IMR-90 (cell line): ENCODE measurements at regions not wholly inside any gene's neighbourhood (a gene's known extent, or its start where the extent isn't known, plus 50 kb on each side); places are given as distances from the start of the nearest gene placed in this dataset.

ENCODE experiments used
- ATAC-seq: fragments of 200-7000 bp; cut with Tn5 transposase; 2 replicates; pipeline ENCODE4 v1.9.1; 2020; ENCODE audit warnings: low read depth, mild to moderate bottlenecking, moderate library complexity
- BruUV-seq: library from RNA; stranded (reverse); fragments of 400-500 nt; replicated peaks from 2 replicates; lab custom pipeline; 2021; lab: Mats Ljungman, UMichigan
- CTCF ChIA-PET: fragments of 300-600 bp; formaldehyde crosslinking; extraction: SDS; loops from one replicate; lab custom pipeline; 2021; ENCODE audit warnings: antibody characterized with exemption; lab: Yijun Ruan, JAX
- POLR2A ChIA-PET: fragments of 300-600 bp; sonication (Branson Sonifier 250); formaldehyde crosslinking; loops from one replicate; lab custom pipeline; 2022; ENCODE audit warnings: antibody characterized with exemption; ENCODE audit not compliant: unreplicated experiment; lab: Charles Lee
- DNase-seq: peaks from one replicate; pipeline ENCODE4 v3.0.0; 2013
- H2AFZ ChIP-seq: replicated peaks from 2 replicates; pipeline ENCODE3; 2013; ENCODE audit warnings: low read length, mild to moderate bottlenecking; ENCODE audit not compliant: poor library complexity
- H2AK5ac ChIP-seq: 2 replicates; pipeline ENCODE4 v1.6.1; 2013; ENCODE audit warnings: low read depth, low read length, inconsistent platforms
- H2AK9ac ChIP-seq: replicated peaks from 2 replicates; pipeline ENCODE3; 2013; ENCODE audit warnings: mild to moderate bottlenecking, low read depth, low read length, moderate library complexity; ENCODE audit not compliant: poor library complexity
- H2BK120ac ChIP-seq: 2 replicates; pipeline ENCODE4 v1.6.1; 2013; ENCODE audit warnings: low read depth, low read length, inconsistent platforms
- H2BK15ac ChIP-seq: 3 replicates; pipeline ENCODE4 v1.6.1; 2013; ENCODE audit warnings: low read depth, low read length, inconsistent platforms
- H2BK20ac ChIP-seq: 2 replicates; pipeline ENCODE4 v1.6.1; 2013; ENCODE audit warnings: low read depth, mild to moderate bottlenecking, inconsistent platforms, low read length, moderate library complexity
- H2BK5ac ChIP-seq: 2 replicates; pipeline ENCODE4 v1.6.1; 2013; ENCODE audit warnings: mild to moderate bottlenecking, low read depth, low read length, inconsistent platforms; ENCODE audit not compliant: poor library complexity, severe bottlenecking
- H3K14ac ChIP-seq: replicated peaks from 2 replicates; pipeline ENCODE4 v1.6.1; 2013; ENCODE audit warnings: low read depth, low read length, inconsistent platforms
- H3K18ac ChIP-seq: 2 replicates; pipeline ENCODE4 v1.6.1; 2013; ENCODE audit warnings: low read depth, low read length, control low read depth
- H3K23ac ChIP-seq: 2 replicates; pipeline ENCODE4 v1.6.1; 2013; ENCODE audit warnings: low read depth, low read length, inconsistent platforms
- H3K27ac ChIP-seq: 2 replicates; pipeline ENCODE4 v1.5.1; 2013; ENCODE audit warnings: mild to moderate bottlenecking, control low read depth, low read length; ENCODE audit not compliant: insufficient read depth
- H3K27me3 ChIP-seq: 2 replicates; pipeline ENCODE4 v1.6.1; 2013; ENCODE audit warnings: low read length; ENCODE audit not compliant: control insufficient read depth, insufficient read depth
- H3K36me3 ChIP-seq: 2 replicates; pipeline ENCODE4 v1.6.1; 2013; ENCODE audit warnings: low read length, mixed read lengths; ENCODE audit not compliant: control insufficient read depth, insufficient read depth
- H3K4ac ChIP-seq: 2 replicates; pipeline ENCODE4 v1.6.1; 2013; ENCODE audit warnings: low read depth, low read length, inconsistent platforms
- H3K4me1 ChIP-seq: 2 replicates; pipeline ENCODE4 v1.6.1; 2013; ENCODE audit warnings: low read length, mixed read lengths; ENCODE audit not compliant: control insufficient read depth, insufficient read depth
- H3K4me2 ChIP-seq: 2 replicates; pipeline ENCODE4 v1.6.1; 2013; ENCODE audit warnings: low read depth, mild to moderate bottlenecking, control low read depth, low read length, moderate library complexity
- H3K4me3 ChIP-seq: 2 replicates; pipeline ENCODE4 v1.5.1; 2013; ENCODE audit warnings: low read depth, mild to moderate bottlenecking, control low read depth, low read length, moderate library complexity; ENCODE audit not compliant: insufficient read depth
- H3K56ac ChIP-seq: 2 replicates; pipeline ENCODE4 v1.6.1; 2013; ENCODE audit warnings: low read length, inconsistent platforms; ENCODE audit not compliant: insufficient read depth; ENCODE audit errors: extremely low read depth
- H3K79me1 ChIP-seq, 2 experiments: 2 replicates each; pipeline ENCODE4 v1.6.1; 2013; ENCODE audit warnings: low read length in 2 of 2, inconsistent platforms in 1 of 2, low read depth in 1 of 2
- H3K9ac ChIP-seq: 2 replicates; pipeline ENCODE4 v1.6.1; 2013; ENCODE audit warnings: low read depth, low read length, control low read depth
- H3K9me1 ChIP-seq: 2 replicates; pipeline ENCODE4 v1.6.1; 2013; ENCODE audit warnings: low read length, inconsistent platforms; ENCODE audit not compliant: insufficient read depth
- H3K9me3 ChIP-seq: 2 replicates; pipeline ENCODE4 v1.6.1; 2013; ENCODE audit warnings: low read length; ENCODE audit not compliant: control insufficient read depth, insufficient read depth
- H4K20me1 ChIP-seq: 2 replicates; pipeline ENCODE4 v1.6.1; 2013; ENCODE audit warnings: low read length, inconsistent platforms; ENCODE audit not compliant: insufficient read depth
- H4K5ac ChIP-seq: 2 replicates; pipeline ENCODE4 v1.6.1; 2013; ENCODE audit warnings: mild to moderate bottlenecking, low read depth, low read length, control low read depth
- H4K8ac ChIP-seq, 2 experiments: 2 replicates each; pipeline ENCODE4 v1.6.1; 2013; ENCODE audit warnings: low read depth in 2 of 2, low read length in 2 of 2, control low read depth in 1 of 2, inconsistent platforms in 1 of 2
- H4K91ac ChIP-seq: 2 replicates; pipeline ENCODE4 v1.6.1; 2013; ENCODE audit warnings: low read depth, low read length, inconsistent platforms; ENCODE audit not compliant: insufficient read depth
- CEBPB ChIP-seq: IDR thresholded peaks from 2 replicates; pipeline ENCODE4 v1.6.1; 2012; ENCODE audit warnings: low read depth, low read length, improper control_type of control experiment
- MXI1 ChIP-seq: IDR thresholded peaks from 2 replicates; pipeline ENCODE4 v1.6.1; 2012; ENCODE audit warnings: low read depth, mild to moderate bottlenecking, low read length, moderate library complexity, borderline replicate concordance
- WGBS, 2 experiments: methylation state at CpG; one replicate each; pipeline versions ENCODE4 v1.1.5 to v1.1.7; 2013; ENCODE audit warnings: missing lambda C conversion rate in 2 of 2; ENCODE audit not compliant: insufficient read length in 1 of 2; ENCODE audit errors: extremely low coverage in 2 of 2; 5-methylcytosine and 5-hydroxymethylcytosine counted together
- dilution Hi-C: fragments of 300-500 bp; cut with HindIII; formaldehyde crosslinking; loops from one replicate; pipeline ENCODE4 v1.14.3; 2018; ENCODE audit warnings: low sequenced_read_pairs; ENCODE audit not compliant: unreplicated experiment
- in situ Hi-C: fragments of 300-500 bp; cut with MboI; formaldehyde crosslinking; loops from 3 replicates; pipeline ENCODE4 v1.14.3; 2019; ENCODE audit warnings: low sequenced_read_pairs, inconsistent platforms, mixed read lengths
- intact Hi-C: fragments of 100-400 bp; cut with micrococcal nuclease; formaldehyde crosslinking; loops from 2 replicates; pipeline ENCODE4 v1.10.0; 2022
- TF ChIP-seq, protein P1 (sequence below): fragments of 150-350 bp; IDR thresholded peaks from 2 replicates; pipeline ENCODE4 v1.6.1; 2016; ENCODE audit warnings: low read depth, mild to moderate bottlenecking, low read length, moderate library complexity, borderline replicate concordance

DNA sequence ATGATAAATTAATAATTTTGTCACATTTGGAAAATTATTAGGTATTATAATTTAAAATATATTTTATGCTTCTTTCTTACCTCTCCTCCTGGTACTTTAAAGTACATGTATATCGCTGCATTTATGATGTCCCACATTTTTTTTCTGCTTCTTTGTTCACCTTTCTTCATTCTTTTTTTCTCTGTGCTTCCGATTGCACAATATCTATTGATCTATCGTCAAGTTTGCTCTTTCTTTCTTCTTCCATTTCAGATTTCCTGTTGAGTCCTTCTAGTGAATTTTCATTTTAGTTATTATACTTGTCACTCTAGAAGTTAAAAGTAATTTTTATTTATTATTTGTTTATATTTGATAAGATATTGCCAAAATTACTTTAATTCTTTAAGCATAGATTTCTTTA, 441.0 kb upstream of the HS3ST5 start:
- intact Hi-C loops, result no loop called here
- no peak overlapping the region for H3K4me2 ChIP-seq
- TF ChIP-seq MXI1, result no peak
- TF ChIP-seq CEBPB, result peak; percentile 73
- TF ChIP-seq, protein P1, sequence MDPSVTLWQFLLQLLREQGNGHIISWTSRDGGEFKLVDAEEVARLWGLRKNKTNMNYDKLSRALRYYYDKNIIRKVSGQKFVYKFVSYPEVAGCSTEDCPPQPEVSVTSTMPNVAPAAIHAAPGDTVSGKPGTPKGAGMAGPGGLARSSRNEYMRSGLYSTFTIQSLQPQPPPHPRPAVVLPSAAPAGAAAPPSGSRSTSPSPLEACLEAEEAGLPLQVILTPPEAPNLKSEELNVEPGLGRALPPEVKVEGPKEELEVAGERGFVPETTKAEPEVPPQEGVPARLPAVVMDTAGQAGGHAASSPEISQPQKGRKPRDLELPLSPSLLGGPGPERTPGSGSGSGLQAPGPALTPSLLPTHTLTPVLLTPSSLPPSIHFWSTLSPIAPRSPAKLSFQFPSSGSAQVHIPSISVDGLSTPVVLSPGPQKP, result no peak
- no peak overlapping the region for H3K9ac ChIP-seq
- no peaks in the 10 kb centered on the region for H3K79me1 ChIP-seq
- H3K56ac ChIP-seq, result no peak overlapping the region
- no TSS peak for BruUV-seq
- H2BK20ac ChIP-seq, result no peak overlapping the region
- H3K9me1 ChIP-seq, result no peaks in the 10 kb centered on the region
- ATAC-seq, result no peak
- no peak overlapping the region for H2BK5ac ChIP-seq
- CTCF ChIA-PET, result no interaction called here
- no peak overlapping the region for H4K91ac ChIP-seq
- H4K20me1 ChIP-seq, result no peaks in the 10 kb centered on the region
- peaks cover 3% of the 10 kb centered on the region; the same call in 1 of the 2 replicates for H3K9me3 ChIP-seq
- no peaks in the 10 kb centered on the region for H3K27me3 ChIP-seq
- in situ Hi-C loops, result no loop called here
- no peak overlapping the region for H3K14ac ChIP-seq
- H2AK5ac ChIP-seq, result no peak overlapping the region
- H3K4me3 ChIP-seq, result no peak overlapping the region
- POLR2A ChIA-PET, result no interaction called here
- H2BK15ac ChIP-seq, result no peak overlapping the region
- DNase-seq, result no peak
- no peak overlapping the region for H4K8ac ChIP-seq
- WGBS, 2 experiments, result no CpG with 5 or more reads among the region's 3 CpGs
- no peaks in the 10 kb centered on the region for H3K4me1 ChIP-seq
- no peak overlapping the region for H3K23ac ChIP-seq
- dilution Hi-C loops, result no loop called here
- H2BK120ac ChIP-seq, result no peak overlapping the region
- H2AFZ ChIP-seq, result no peak overlapping the region
- no peak overlapping the region for H3K4ac ChIP-seq
- no peak overlapping the region for H3K18ac ChIP-seq
- H3K27ac ChIP-seq, result no peak overlapping the region
- H4K5ac ChIP-seq, result no peak overlapping the region
- no peaks in the 10 kb centered on the region for H3K36me3 ChIP-seq
- no peak overlapping the region for H2AK9ac ChIP-seq
